Smooth muscle cell (in vitro differentiated cells): ENCODE measurements at regions not wholly inside any gene's neighbourhood (a gene's known extent, or its start where the extent isn't known, plus 50 kb on each side); places are given as distances from the start of the nearest gene placed in this dataset.

Experiments
- DNase-seq: peaks from one replicate; lab custom pipeline; 2025; ENCODE audit not compliant: unreplicated experiment; lab: John Stamatoyannopoulos, UW
- H2AFZ ChIP-seq: fragments of 200-600 bp; sonication (generic); 2 replicates; pipeline ENCODE4 v1.6.0; 2016; ENCODE audit warnings: antibody characterized with exemption, low read depth, mild to moderate bottlenecking
- H3F3A ChIP-seq: fragments of 200-600 bp; sonication (generic); 2 replicates; pipeline ENCODE4 v1.6.0; 2017; ENCODE audit warnings: antibody characterized with exemption, low read depth
- H3K27ac ChIP-seq: fragments of 200-600 bp; sonication (generic); 2 replicates; pipeline ENCODE4 v1.5.1; 2016; ENCODE audit warnings: low read depth, mild to moderate bottlenecking
- H3K27me3 ChIP-seq: fragments of 200-600 bp; sonication (generic); 2 replicates; pipeline ENCODE4 v1.6.1; 2016; ENCODE audit warnings: low read depth, mild to moderate bottlenecking
- H3K36me3 ChIP-seq: fragments of 200-600 bp; sonication (generic); 2 replicates; pipeline ENCODE4 v1.5.1; 2016; ENCODE audit warnings: low read depth
- H3K4me1 ChIP-seq: fragments of 200-600 bp; sonication (generic); 2 replicates; pipeline ENCODE4 v1.5.1; 2016; ENCODE audit warnings: low read depth
- H3K4me2 ChIP-seq: fragments of 200-600 bp; sonication (generic); 2 replicates; pipeline ENCODE4 v1.6.0; 2016; ENCODE audit warnings: mild to moderate bottlenecking
- H3K4me3 ChIP-seq: fragments of 200-600 bp; sonication (generic); 2 replicates; pipeline ENCODE4 v1.5.1; 2016; ENCODE audit warnings: mild to moderate bottlenecking
- H3K79me2 ChIP-seq: fragments of 200-600 bp; sonication (generic); 2 replicates; pipeline ENCODE4 v1.6.0; 2016; ENCODE audit warnings: low read depth, mild to moderate bottlenecking
- H3K9ac ChIP-seq: fragments of 200-600 bp; sonication (generic); 2 replicates; pipeline ENCODE4 v1.6.0; 2016; ENCODE audit warnings: low read depth
- H3K9me3 ChIP-seq: fragments of 200-600 bp; sonication (generic); replicated peaks from 2 replicates; pipeline ENCODE4 v1.5.1; 2016; ENCODE audit warnings: low read depth
- H4K20me1 ChIP-seq: fragments of 200-600 bp; sonication (generic); 2 replicates; pipeline ENCODE4 v1.6.0; 2016; ENCODE audit warnings: low read depth
- WGBS: methylation state at CpG from one replicate; pipeline ENCODE4 v1.1.7; 2016; ENCODE audit warnings: low lambda C conversion rate; 5-methylcytosine and 5-hydroxymethylcytosine counted together
- TF ChIP-seq, protein P1 (sequence below): fragments of 200-600 bp; sonication (generic); IDR thresholded peaks from 2 replicates; pipeline ENCODE4 v1.5.1; 2017; ENCODE audit warnings: borderline replicate concordance, mild to moderate bottlenecking, antibody characterized with exemption; ENCODE audit not compliant: insufficient read depth, poor library complexity, severe bottlenecking

DNA sequence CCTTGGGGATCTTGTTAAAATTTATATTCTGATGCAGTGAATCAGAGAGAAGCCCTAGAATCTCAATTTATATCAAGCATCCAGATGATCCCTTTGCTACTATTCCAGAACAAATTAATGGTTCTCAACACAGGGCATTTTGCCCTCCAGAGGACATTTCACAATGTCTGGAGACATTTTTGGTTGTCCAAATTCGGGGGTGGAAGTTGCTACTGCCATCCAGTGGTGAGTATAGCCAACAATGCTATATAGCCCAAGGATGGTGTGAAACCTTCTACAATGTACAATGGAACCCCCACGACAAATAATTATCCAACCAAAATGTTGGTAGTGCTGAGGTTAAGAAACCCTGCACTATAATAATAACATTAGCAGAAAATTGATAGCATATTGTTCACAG, 2440.0 kb downstream of the PCDH7 start:
- no peaks in the 10 kb centered on the region for H3F3A ChIP-seq
- 45% methylated on average over 2 of the region's 2 CpGs for WGBS
- no peaks in the 10 kb centered on the region for H3K79me2 ChIP-seq
- no peak overlapping the region for H3K4me2 ChIP-seq
- no peak overlapping the region for H2AFZ ChIP-seq
- no peaks in the 10 kb centered on the region for H3K9me3 ChIP-seq
- no peak overlapping the region for H3K27ac ChIP-seq
- no peaks in the 10 kb centered on the region for H3K36me3 ChIP-seq
- TF ChIP-seq, protein P1, sequence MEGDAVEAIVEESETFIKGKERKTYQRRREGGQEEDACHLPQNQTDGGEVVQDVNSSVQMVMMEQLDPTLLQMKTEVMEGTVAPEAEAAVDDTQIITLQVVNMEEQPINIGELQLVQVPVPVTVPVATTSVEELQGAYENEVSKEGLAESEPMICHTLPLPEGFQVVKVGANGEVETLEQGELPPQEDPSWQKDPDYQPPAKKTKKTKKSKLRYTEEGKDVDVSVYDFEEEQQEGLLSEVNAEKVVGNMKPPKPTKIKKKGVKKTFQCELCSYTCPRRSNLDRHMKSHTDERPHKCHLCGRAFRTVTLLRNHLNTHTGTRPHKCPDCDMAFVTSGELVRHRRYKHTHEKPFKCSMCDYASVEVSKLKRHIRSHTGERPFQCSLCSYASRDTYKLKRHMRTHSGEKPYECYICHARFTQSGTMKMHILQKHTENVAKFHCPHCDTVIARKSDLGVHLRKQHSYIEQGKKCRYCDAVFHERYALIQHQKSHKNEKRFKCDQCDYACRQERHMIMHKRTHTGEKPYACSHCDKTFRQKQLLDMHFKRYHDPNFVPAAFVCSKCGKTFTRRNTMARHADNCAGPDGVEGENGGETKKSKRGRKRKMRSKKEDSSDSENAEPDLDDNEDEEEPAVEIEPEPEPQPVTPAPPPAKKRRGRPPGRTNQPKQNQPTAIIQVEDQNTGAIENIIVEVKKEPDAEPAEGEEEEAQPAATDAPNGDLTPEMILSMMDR, result peak; percentile 31
- H3K4me3 ChIP-seq, result no peak overlapping the region
- no peaks in the 10 kb centered on the region for H3K27me3 ChIP-seq
- no peaks in the 10 kb centered on the region for H3K4me1 ChIP-seq
- no peak for DNase-seq
- no peaks in the 10 kb centered on the region for H4K20me1 ChIP-seq
- H3K9ac ChIP-seq, result no peak overlapping the region

DNA sequence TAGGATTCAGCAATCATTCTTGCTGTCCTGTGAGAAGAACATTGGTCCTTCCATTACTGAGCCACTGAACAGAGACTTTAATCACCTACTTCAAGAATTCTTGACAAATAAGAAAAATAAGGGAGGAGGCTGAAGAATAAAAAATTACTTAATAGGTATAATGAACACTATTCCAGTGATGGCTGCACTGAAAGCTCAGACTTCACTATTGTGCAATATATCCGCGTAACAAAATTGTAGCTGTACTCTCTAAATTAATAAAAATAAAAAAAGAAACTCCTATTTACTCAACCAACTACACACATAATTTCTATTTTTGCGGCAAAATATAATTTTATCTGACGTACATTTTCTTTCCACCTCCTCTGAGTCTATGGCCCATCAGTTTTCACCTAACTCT, 2441.0 kb downstream of the PCDH7 start:
- WGBS, result 99% methylated on average over 4 of the region's 4 CpGs
- H3K9me3 ChIP-seq, result no peaks in the 10 kb centered on the region
- no peaks in the 10 kb centered on the region for H3K4me1 ChIP-seq
- no peak overlapping the region for H3K9ac ChIP-seq
- no peaks in the 10 kb centered on the region for H3K36me3 ChIP-seq
- no peaks in the 10 kb centered on the region for H3F3A ChIP-seq
- no peak overlapping the region for H2AFZ ChIP-seq
- TF ChIP-seq, protein P1, result no peak
- no peaks in the 10 kb centered on the region for H3K79me2 ChIP-seq
- no peak overlapping the region for H3K4me2 ChIP-seq
- H3K27me3 ChIP-seq, result no peaks in the 10 kb centered on the region
- H3K4me3 ChIP-seq, result no peak overlapping the region
- no peaks in the 10 kb centered on the region for H4K20me1 ChIP-seq
- no peak overlapping the region for H3K27ac ChIP-seq
- no peak for DNase-seq

DNA sequence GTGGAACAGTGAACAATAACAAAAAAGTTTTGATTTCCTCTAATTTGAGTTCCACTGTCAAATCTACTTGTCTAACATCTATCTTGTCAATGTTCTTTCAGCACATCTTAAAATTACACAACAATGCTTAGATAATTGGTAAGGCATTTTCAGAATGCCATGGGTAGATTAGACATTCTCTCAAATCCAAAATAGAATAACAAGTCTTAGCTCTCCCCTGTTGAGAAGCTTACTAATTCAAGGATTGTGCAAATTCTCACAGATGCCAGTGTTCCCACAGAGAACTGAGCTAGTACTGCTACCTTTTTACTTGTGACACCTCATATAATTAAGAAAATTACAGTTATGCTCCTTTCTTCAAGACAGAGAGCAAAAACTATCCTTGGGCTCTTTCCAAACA, 2442.0 kb downstream of the PCDH7 start:
- no peak for DNase-seq
- Histone ChIP-seq H4K20me1 (no peaks in the 10 kb centered on the region), H3K4me1 (no peaks in the 10 kb centered on the region), H3K27me3 (no peaks in the 10 kb centered on the region), H3F3A (no peaks in the 10 kb centered on the region), H3K36me3 (no peaks in the 10 kb centered on the region), H3K27ac (no peak overlapping the region), H3K9ac (no peak overlapping the region), H3K4me3 (no peak overlapping the region), H3K79me2 (no peaks in the 10 kb centered on the region), H3K9me3 (no peaks in the 10 kb centered on the region), H2AFZ (no peak overlapping the region), H3K4me2 (no peak overlapping the region)
- TF ChIP-seq, protein P1, result no peak

DNA sequence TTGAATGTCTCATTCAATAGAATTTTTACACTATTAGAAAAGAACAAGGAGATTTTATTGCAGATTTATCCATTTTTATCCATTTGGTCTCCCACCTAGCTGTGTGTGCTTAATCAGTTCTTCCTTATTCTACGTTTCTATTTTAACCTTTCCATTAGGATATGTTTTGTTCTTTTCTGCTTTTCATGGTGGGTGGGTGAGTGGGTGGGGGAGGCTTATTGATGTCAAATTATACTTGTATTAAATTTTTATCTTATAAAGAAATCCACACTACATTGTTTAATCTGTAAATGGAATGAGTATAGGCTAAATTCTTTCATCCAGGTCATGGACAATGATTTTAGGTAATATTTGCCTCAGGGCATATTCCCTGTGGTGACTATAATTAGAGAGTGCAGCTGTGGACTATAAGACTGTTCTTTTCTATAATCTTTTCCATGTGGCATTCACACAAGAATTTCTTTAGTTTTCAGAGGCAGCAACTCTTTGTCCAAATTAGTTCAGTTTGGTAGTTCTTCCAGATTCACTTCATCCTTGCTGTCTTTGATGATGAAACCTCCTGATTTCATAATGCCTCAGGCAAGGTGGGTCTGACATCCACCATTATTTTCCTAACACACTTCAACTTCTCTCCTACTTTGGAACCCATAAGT, 2451.8 kb downstream of the PCDH7 start:
- no peak for DNase-seq
- Histone ChIP-seq H4K20me1 (no peaks in the 10 kb centered on the region), H3K9me3 (no peaks in the 10 kb centered on the region), H3K79me2 (no peaks in the 10 kb centered on the region), H3K4me1 (no peaks in the 10 kb centered on the region), H3K9ac (no peak overlapping the region), H3K4me2 (no peak overlapping the region), H3F3A (no peaks in the 10 kb centered on the region), H2AFZ (no peak overlapping the region), H3K36me3 (no peaks in the 10 kb centered on the region), H3K27me3 (no peaks in the 10 kb centered on the region), H3K27ac (no peak overlapping the region), H3K4me3 (no peak overlapping the region)
- TF ChIP-seq, protein P1, result no peak
- 86% methylated on average over 1 of the region's 1 CpG for WGBS
